DMS79 (cell line): ENCODE measurements at regions not wholly inside any gene's neighbourhood (a gene's known extent, or its start where the extent isn't known, plus 50 kb on each side); places are given as distances from the start of the nearest gene placed in this dataset.
"Not testable (repeated sequence)": the region's sequence is repeated elsewhere in the genome, so short reads cannot be mapped to it uniquely, and the experiment has no call there.

ENCODE experiments used
- DNase-seq: peaks from one replicate; lab custom pipeline; 2025; lab: John Stamatoyannopoulos, UW

DNA sequence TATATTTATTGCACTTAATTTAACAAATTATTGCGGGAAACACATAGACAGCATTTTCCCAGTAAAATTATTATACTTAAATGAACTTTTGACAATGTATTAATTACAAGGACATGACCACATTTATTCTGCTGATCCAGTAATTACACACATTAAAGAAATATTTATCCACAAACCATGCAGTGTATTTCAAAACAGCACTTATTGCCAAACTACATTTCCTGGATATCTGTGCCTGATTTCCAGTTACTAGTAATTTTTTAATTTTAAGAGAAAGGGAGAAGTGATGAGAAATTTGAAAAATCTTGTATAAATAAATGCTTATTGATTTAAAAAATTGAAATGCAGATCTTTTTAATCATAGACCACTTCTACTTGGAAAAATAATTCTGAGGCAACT, 1458.7 kb upstream of the ACVR2A start:
- no peak for DNase-seq

GRCh38 chr2:146385031-146385430, 1459.8 kb upstream of the ACVR2A start:
- no peak for DNase-seq

GRCh38 chr2:146376511-146377064, 1468.2 kb upstream of the ACVR2A start:
- no peak for DNase-seq

GRCh38 chr2:146374505-146374904, 1470.3 kb upstream of the ACVR2A start:
- DNase-seq = no peak

- not testable (repeated sequence) for DNase-seq
These were observed 1473.5 kb upstream of the ACVR2A start for GRCh38 chr2:146371364-146371763.

- DNase-seq = no peak
These were observed 1474.0 kb upstream of the ACVR2A start for GRCh38 chr2:146370826-146371225.

GRCh38 chr2:146366276-146366675, 1478.6 kb upstream of the ACVR2A start:
- DNase-seq = no peak

GRCh38 chr2:146365041-146365440, 1479.8 kb upstream of the ACVR2A start:
- DNase-seq = no peak

DNA sequence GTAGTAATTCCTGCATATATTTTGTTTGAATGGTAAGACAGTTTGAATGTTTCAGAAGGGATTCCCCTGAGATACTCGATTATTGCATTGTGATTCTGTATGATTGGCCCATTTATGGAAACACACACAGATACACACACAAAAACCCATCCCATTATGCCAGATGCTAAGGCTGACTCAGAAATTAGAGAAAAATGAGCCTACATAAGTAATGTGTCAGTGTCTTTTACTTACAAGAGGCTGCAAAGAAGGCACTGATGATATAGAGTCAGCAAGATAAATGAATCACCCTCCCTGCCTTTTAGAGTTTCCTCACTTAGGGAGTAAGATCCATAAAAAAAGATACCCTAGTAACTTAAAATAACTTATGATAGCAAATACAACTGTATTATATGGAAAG, 1481.1 kb upstream of the ACVR2A start:
- no peak for DNase-seq

DNA sequence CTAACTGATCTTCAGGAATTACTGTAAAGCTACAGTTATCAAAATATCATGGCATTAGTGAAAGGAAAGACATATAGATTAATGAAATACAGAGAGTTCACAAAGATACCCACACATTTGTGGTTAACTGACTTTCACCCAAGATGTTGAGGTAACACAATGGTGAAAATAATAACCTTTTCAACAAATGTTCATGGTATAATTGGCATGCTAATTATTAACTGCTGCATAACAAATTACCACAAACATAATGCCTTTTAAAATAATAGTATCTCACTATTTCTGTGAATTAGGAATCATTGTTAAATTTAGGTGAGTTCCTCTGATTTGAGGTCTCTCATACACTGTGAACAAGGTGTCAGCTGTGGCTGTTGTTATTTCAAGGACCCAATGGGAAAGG, 1493.1 kb upstream of the ACVR2A start:
- no peak for DNase-seq

GRCh38 chr2:146349334-146349733, 1495.5 kb upstream of the ACVR2A start:
- no peak for DNase-seq

DNA sequence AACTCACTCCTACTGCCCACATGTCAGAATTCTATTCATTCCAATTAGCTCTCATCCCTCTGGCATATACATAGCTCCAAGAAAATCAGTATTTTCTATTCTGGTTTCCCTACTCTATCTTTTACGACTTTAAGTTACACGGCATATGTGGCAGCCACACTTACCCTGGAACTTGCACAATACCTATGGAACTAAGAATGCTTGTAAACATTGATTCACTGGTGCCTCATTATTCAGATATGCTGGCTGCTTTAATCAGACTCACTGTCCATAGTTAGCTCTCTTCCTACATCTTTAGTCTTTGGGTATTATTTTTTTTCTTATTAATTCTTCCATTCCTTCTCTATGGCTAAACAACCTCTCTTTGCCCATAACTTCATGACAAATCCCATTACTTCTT, 1519.9 kb upstream of the ACVR2A start:
- no peak for DNase-seq

- no peak for DNase-seq
These were observed 1521.3 kb upstream of the ACVR2A start for GRCh38 chr2:146323564-146323963.

- no peak for DNase-seq
These were observed 1523.7 kb upstream of the ACVR2A start for GRCh38 chr2:146321175-146321574.

GRCh38 chr2:146317959-146318358, 1526.9 kb upstream of the ACVR2A start:
- no peak for DNase-seq

- no peak for DNase-seq
These were observed 1531.9 kb upstream of the ACVR2A start for GRCh38 chr2:146312899-146313298.

DNA sequence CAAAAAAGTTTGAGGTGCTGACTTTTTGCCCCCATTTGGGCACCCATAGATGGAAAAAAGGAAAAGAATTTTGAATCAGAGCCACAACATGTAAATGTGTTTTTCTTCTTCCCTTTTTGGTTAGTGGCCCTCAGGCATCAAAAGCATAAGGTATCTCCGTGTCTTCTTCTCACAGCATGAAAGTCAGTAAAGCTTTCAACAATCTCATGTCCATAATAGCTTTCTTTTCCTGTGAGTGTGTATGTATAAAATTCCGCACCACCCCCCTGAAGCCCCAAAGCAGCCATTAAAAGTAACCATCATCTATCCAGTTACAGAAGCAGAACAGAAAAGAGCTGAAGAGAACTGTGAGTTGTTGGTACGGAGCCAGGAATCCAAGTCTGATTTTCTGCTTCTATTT, 1539.7 kb upstream of the ACVR2A start:
- no peak for DNase-seq

- DNase-seq = no peak
These were observed 1543.5 kb upstream of the ACVR2A start for GRCh38 chr2:146301287-146301686.

GRCh38 chr2:146295080-146295670, 1549.7 kb upstream of the ACVR2A start:
- no peak for DNase-seq

- DNase-seq = no peak
These were observed 1557.5 kb upstream of the ACVR2A start for GRCh38 chr2:146287281-146287680.

- DNase-seq = no peak
These were observed 1565.9 kb upstream of the ACVR2A start for GRCh38 chr2:146278881-146279280.

GRCh38 chr2:146271131-146271831, 1573.5 kb upstream of the ACVR2A start:
- no peak for DNase-seq

DNA sequence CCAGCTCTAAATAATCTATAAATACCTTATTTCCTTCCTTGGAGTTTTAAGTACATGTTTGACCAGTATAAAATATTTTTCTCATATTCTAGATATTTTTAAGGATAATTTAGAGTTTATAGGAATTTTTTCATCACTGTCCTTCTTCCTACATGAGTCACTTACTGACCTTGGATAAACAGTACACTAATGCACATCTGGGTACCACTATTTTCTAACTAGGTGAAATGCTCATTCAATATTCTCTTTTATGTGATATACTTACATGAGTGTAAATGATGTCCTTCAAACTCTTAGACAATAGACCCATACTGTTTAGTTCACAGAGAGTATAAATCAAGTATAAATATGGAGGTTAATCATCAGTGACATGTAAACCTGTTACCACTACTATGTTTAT, 1574.2 kb upstream of the ACVR2A start:
- DNase-seq = no peak

DNA sequence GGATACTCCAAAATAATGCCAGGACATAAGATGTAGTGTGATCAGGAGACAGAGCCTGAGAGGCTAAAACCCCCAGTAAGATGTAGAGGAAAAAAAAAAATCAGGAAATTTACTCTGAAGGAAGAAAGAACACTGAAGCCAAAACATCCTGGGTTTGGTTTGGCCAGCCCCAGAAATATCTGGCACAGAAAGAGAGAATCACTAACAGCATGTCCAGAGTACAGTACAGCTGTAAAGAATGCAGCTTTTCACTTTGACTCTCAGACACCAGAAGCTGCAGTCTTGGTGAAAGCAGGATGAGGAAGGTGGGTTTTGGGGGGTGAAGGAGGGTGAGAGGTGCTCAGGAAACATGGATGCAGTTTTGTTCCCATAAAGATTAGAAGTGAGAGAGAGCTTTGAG, 1577.7 kb upstream of the ACVR2A start:
- no peak for DNase-seq
